Glutamatergic neuron (in vitro differentiated cells): ENCODE measurements at regions not wholly inside any gene's neighbourhood (a gene's known extent, or its start where the extent isn't known, plus 50 kb on each side); places are given as distances from the start of the nearest gene placed in this dataset.
"Not testable (repeated sequence)": the region's sequence is repeated elsewhere in the genome, so short reads cannot be mapped to it uniquely, and the experiment has no call there.

Source experiments
- DNase-seq: peaks from one replicate; pipeline ENCODE4 v3.0.0; 2022
- H3K27ac Mint-ChIP-seq: one replicate; pipeline ENCODE4 v1.8.0; 2020; ENCODE audit warnings: mild to moderate bottlenecking, mixed read lengths, inconsistent platforms; ENCODE audit not compliant: unreplicated experiment
- H3K27me3 Mint-ChIP-seq: one replicate; pipeline ENCODE4 v1.8.0; 2020; ENCODE audit warnings: mild to moderate bottlenecking, moderate library complexity, mixed read lengths, inconsistent platforms; ENCODE audit not compliant: unreplicated experiment
- H3K36me3 Mint-ChIP-seq: one replicate; pipeline ENCODE4 v1.8.0; 2020; ENCODE audit warnings: mild to moderate bottlenecking, mixed read lengths, inconsistent platforms; ENCODE audit not compliant: unreplicated experiment
- H3K4me1 Mint-ChIP-seq: one replicate; pipeline ENCODE4 v1.8.0; 2020; ENCODE audit warnings: mild to moderate bottlenecking, low read depth, mixed read lengths, inconsistent platforms; ENCODE audit not compliant: unreplicated experiment
- H3K4me3 Mint-ChIP-seq: one replicate; pipeline ENCODE4 v1.8.0; 2020; ENCODE audit warnings: mild to moderate bottlenecking, mixed read lengths, inconsistent platforms; ENCODE audit not compliant: unreplicated experiment
- H3K9me3 Mint-ChIP-seq: one replicate; pipeline ENCODE4 v1.8.0; 2020; ENCODE audit warnings: mild to moderate bottlenecking, moderate library complexity, mixed read lengths, inconsistent platforms; ENCODE audit not compliant: unreplicated experiment
- TF ChIP-seq, protein P1 (sequence below): fragments of 200-600 bp; sonication (generic); IDR thresholded peaks from one replicate; pipeline ENCODE4 v1.5.0; 2021; ENCODE audit not compliant: partially characterized antibody, unreplicated experiment

DNA sequence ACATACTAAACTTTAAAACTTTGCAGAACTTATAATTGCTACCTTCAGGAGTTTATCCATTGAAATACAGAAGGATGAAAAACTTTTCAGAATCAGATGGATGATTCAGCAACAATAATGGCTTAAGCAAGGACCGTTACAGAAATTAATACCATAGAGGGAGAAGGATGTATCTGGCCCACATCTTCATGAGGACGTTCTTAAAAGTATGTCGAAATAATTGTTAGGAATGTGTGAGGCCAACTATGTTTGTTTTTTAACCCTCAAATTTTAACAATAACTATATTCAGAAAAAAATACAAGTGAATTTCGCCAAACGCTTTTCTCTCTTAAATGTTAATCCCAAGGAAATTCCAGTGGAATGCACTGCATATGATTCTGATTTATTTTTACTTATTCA, 105.2 kb upstream of the EPHA3 start:
- Mint-ChIP-seq H3K4me1 (no peaks in the 10 kb centered on the region), H3K27me3 (no peaks in the 10 kb centered on the region), H3K4me3 (no peak overlapping the region), H3K27ac (no peak overlapping the region), H3K36me3 (no peaks in the 10 kb centered on the region), H3K9me3 (no peaks in the 10 kb centered on the region)
- TF ChIP-seq, protein P1, sequence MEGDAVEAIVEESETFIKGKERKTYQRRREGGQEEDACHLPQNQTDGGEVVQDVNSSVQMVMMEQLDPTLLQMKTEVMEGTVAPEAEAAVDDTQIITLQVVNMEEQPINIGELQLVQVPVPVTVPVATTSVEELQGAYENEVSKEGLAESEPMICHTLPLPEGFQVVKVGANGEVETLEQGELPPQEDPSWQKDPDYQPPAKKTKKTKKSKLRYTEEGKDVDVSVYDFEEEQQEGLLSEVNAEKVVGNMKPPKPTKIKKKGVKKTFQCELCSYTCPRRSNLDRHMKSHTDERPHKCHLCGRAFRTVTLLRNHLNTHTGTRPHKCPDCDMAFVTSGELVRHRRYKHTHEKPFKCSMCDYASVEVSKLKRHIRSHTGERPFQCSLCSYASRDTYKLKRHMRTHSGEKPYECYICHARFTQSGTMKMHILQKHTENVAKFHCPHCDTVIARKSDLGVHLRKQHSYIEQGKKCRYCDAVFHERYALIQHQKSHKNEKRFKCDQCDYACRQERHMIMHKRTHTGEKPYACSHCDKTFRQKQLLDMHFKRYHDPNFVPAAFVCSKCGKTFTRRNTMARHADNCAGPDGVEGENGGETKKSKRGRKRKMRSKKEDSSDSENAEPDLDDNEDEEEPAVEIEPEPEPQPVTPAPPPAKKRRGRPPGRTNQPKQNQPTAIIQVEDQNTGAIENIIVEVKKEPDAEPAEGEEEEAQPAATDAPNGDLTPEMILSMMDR = no peak
- no peak for DNase-seq

- TF ChIP-seq, protein P1 = no peak
- Mint-ChIP-seq H3K27ac (no peak overlapping the region), H3K36me3 (no peaks in the 10 kb centered on the region), H3K4me1 (no peaks in the 10 kb centered on the region), H3K9me3 (no peaks in the 10 kb centered on the region), H3K27me3 (no peaks in the 10 kb centered on the region), H3K4me3 (no peak overlapping the region)
- no peak for DNase-seq
Observed at GRCh38 chr3:89013536-89013935, 93.9 kb upstream of the EPHA3 start.

GRCh38 chr3:89017531-89017930, 89.9 kb upstream of the EPHA3 start:
- no peaks in the 10 kb centered on the region for H3K36me3 Mint-ChIP-seq
- peaks cover 4% of the 10 kb centered on the region for H3K4me1 Mint-ChIP-seq
- TF ChIP-seq, protein P1 = no peak
- H3K9me3 Mint-ChIP-seq = no peaks in the 10 kb centered on the region
- no peak for DNase-seq
- H3K27ac Mint-ChIP-seq = no peak overlapping the region
- H3K27me3 Mint-ChIP-seq = no peaks in the 10 kb centered on the region
- H3K4me3 Mint-ChIP-seq = no peak overlapping the region

DNA sequence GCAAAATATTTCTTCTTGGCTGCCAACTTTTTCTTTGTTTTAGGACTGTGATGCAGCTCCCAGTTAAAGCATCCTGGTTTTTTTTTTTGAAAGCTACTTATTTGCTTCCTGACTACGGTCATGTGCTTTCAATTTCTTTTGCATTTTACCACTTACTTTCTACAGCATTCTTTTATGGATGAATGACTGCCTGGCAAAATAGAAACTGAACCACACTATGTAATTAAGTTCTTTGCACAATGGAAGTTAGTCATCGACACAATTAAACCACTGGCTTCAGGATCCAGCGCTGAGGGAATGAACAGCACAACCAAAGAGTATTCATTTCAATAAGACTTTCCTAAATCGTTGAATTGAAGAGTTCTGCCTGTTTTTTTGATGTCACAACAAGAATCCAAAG, 82.2 kb upstream of the EPHA3 start:
- Mint-ChIP-seq H3K36me3 (no peaks in the 10 kb centered on the region), H3K27me3 (peaks cover 4% of the 10 kb centered on the region), H3K4me3 (no peak overlapping the region), H3K27ac (no peak overlapping the region), H3K4me1 (peaks cover 4% of the 10 kb centered on the region), H3K9me3 (no peaks in the 10 kb centered on the region)
- DNase-seq = no peak
- TF ChIP-seq, protein P1 = no peak

DNA sequence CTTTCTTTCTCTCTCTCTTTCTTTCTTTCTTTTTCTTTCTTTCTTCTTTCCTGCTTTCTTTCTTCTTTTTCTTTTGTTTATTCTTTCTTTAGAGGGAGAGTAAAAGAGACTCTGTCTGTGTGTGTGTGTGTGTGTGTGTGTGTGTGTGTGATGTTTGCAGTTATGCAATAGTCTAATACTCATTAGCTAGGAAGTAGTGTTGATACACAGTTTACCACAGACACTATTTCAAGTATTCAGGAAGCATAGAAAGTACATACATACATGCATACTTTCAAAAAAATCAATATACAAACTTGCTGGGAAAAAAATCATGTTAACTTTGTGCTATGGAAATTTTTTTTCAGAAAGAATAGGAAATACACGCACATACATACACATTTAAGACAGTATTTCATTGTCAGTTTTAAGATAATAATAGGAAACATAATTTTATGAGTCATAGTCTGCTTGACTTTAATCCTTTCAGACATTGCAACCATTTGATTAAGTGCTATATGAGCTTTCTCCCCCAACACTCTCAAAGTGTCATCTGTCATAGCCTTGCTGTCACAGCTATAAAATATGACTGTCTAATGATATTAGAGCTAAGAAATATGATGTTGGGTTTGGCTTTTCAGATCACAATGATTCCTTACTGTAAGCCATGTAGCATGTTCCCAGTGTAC, 74.9 kb upstream of the EPHA3 start:
- DNase-seq = no peak
- Mint-ChIP-seq H3K27me3 (no peaks in the 10 kb centered on the region), H3K36me3 (no peaks in the 10 kb centered on the region), H3K27ac (no peak overlapping the region), H3K4me1 (no peaks in the 10 kb centered on the region), H3K4me3 (no peak overlapping the region), H3K9me3 (no peaks in the 10 kb centered on the region)
- TF ChIP-seq, protein P1 = no peak

GRCh38 chr3:89034723-89035122, 72.7 kb upstream of the EPHA3 start:
- not testable (repeated sequence) for H3K4me1 Mint-ChIP-seq, DNase-seq, H3K27me3 Mint-ChIP-seq, H3K9me3 Mint-ChIP-seq, H3K27ac Mint-ChIP-seq, H3K36me3 Mint-ChIP-seq, H3K4me3 Mint-ChIP-seq
